Neural progenitor cell (in vitro differentiated cells): ENCODE measurements at regions not wholly inside any gene's neighbourhood (a gene's known extent, or its start where the extent isn't known, plus 50 kb on each side); places are given as distances from the start of the nearest gene placed in this dataset.

Experiments used
- EZH2 ChIP-seq: fragments of 200-600 bp; sonication (generic); IDR thresholded peaks from 2 replicates; pipeline ENCODE4 v1.6.1; 2017; ENCODE audit warnings: antibody characterized with exemption, mild to moderate bottlenecking, moderate library complexity
- TF ChIP-seq, protein P1 (sequence below): fragments of 200-600 bp; sonication (generic); IDR thresholded peaks from 2 replicates; pipeline ENCODE4 v1.5.1; 2017; ENCODE audit warnings: antibody characterized with exemption, mild to moderate bottlenecking

DNA sequence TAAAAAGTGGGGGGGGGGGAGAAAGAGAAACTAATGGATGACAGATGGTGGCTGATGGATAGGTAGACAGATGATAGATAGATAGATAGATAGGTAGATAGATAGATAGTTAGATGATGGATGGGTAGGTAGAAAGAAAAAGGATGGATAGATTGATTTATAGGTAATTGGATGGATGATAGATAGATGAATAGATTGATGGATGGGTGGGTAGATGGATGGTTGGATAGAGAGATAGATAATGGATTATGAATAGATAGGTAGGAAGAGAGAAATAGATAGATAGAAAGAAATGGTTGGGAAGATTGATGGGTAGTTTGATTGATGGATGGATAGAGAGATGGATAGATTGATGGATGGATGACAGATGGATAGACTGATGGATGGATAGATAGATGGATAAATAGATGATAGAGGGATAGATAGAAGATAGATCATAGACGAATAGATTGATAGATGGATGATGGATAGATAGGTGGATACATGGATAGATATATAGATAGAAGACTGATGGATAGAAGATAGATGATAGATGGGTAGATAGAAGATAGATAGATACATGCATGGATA, 337.1 kb downstream of the C16orf95 start:
- TF ChIP-seq, protein P1, sequence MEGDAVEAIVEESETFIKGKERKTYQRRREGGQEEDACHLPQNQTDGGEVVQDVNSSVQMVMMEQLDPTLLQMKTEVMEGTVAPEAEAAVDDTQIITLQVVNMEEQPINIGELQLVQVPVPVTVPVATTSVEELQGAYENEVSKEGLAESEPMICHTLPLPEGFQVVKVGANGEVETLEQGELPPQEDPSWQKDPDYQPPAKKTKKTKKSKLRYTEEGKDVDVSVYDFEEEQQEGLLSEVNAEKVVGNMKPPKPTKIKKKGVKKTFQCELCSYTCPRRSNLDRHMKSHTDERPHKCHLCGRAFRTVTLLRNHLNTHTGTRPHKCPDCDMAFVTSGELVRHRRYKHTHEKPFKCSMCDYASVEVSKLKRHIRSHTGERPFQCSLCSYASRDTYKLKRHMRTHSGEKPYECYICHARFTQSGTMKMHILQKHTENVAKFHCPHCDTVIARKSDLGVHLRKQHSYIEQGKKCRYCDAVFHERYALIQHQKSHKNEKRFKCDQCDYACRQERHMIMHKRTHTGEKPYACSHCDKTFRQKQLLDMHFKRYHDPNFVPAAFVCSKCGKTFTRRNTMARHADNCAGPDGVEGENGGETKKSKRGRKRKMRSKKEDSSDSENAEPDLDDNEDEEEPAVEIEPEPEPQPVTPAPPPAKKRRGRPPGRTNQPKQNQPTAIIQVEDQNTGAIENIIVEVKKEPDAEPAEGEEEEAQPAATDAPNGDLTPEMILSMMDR: no peak
- no peak for TF ChIP-seq EZH2
